ENCODE measurements at regions not wholly inside any gene's neighbourhood (a gene's known extent, or its start where the extent isn't known, plus 50 kb on each side); places are given as distances from the start of the nearest gene placed in this dataset.
"Not testable (repeated sequence)": the region's sequence is repeated elsewhere in the genome, so short reads cannot be mapped to it uniquely, and the experiment has no call there.

DNA sequence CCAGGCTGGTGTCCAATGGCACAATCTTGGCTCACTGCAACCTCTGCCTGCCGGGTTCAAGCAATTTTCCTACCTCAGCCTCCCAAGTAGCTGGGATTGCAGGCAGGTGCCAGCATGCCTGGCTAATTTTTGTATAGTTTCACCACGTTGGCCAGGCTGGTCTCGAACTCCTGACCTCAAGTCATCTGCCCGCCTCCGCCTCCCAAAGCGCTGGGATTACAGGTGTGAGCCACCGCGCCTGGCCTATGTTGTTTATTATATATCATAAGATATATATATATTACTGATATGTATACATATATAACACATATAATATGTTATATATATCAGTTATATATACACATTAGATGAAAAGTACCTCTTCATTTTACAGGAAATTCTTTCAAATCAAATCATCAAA lies 914.7 kb downstream of the FOXD4L5 start:
- not testable (repeated sequence) for H3K36me3 Mint-ChIP-seq (ENCODE audit: unreplicated experiment); H3K27me3 Mint-ChIP-seq (ENCODE audit: unreplicated experiment); H3K4me3 Mint-ChIP-seq (ENCODE audit: unreplicated experiment); H3K9me3 Mint-ChIP-seq (ENCODE audit: unreplicated experiment); DNase-seq; H3K4me1 Mint-ChIP-seq (ENCODE audit: low read depth, unreplicated experiment); H3K27ac Mint-ChIP-seq (ENCODE audit: unreplicated experiment)

- not testable (repeated sequence) for H3K4me1 Mint-ChIP-seq (ENCODE audit: low read depth, unreplicated experiment); H3K9me3 Mint-ChIP-seq (ENCODE audit: unreplicated experiment)
Observed at GRCh38 chr9:64369644-64370043, 915.4 kb downstream of the FOXD4L5 start.

DNA sequence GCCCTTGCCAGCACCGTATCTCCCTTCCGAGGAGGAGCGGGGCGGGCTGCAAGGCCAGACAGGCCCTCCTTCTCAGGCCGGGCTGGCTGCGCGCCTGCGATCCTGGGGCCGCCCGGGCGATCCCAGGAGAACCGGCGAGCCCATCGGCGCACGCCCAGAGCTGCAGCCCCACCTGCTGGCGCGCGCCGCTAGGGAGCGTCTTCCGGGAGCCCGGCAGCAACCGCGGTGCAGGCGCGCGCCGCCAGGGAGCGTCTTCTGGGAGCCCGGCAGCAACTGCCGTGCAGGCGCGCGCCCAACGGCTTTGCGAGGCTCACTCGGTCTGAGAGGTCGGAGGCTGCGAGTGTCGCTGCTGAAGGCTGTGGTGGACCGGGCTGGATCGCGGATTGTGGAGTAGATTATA lies 915.9 kb downstream of the FOXD4L5 start:
- H3K4me1 Mint-ChIP-seq (ENCODE audit: low read depth, unreplicated experiment); H3K27me3 Mint-ChIP-seq (ENCODE audit: unreplicated experiment); H3K27ac Mint-ChIP-seq (ENCODE audit: unreplicated experiment); H3K9me3 Mint-ChIP-seq (ENCODE audit: unreplicated experiment); H3K4me3 Mint-ChIP-seq (ENCODE audit: unreplicated experiment); H3K36me3 Mint-ChIP-seq (ENCODE audit: unreplicated experiment): not testable (repeated sequence)
- peak; percentile 91 for DNase-seq
- TF ChIP-seq CTCF (IDR thresholded peaks at IDR 0.05; ENCODE audit: partially characterized antibody, unreplicated experiment), result peak; percentile 26

More at GRCh38 chr9:64369644-64370043, 915.4 kb downstream of the FOXD4L5 start:
- not testable (repeated sequence) for H3K27ac Mint-ChIP-seq (ENCODE audit: unreplicated experiment); H3K27me3 Mint-ChIP-seq (ENCODE audit: unreplicated experiment); DNase-seq; H3K36me3 Mint-ChIP-seq (ENCODE audit: unreplicated experiment); H3K4me3 Mint-ChIP-seq (ENCODE audit: unreplicated experiment)

GRCh38 chr9:64368644-64368942 lies 916.4 kb downstream of the FOXD4L5 start:
- H3K27ac Mint-ChIP-seq (ENCODE audit: unreplicated experiment); H3K4me1 Mint-ChIP-seq (ENCODE audit: low read depth, unreplicated experiment); H3K36me3 Mint-ChIP-seq (ENCODE audit: unreplicated experiment); H3K9me3 Mint-ChIP-seq (ENCODE audit: unreplicated experiment); H3K27me3 Mint-ChIP-seq (ENCODE audit: unreplicated experiment); DNase-seq: not testable (repeated sequence)
- H3K4me3 Mint-ChIP-seq (ENCODE audit: unreplicated experiment), result peak overlapping the region; percentile 55

GRCh38 chr9:64367826-64368643 lies 917.0 kb downstream of the FOXD4L5 start:
- not testable (repeated sequence) for H3K27ac Mint-ChIP-seq (ENCODE audit: unreplicated experiment); H3K9me3 Mint-ChIP-seq (ENCODE audit: unreplicated experiment); DNase-seq; H3K27me3 Mint-ChIP-seq (ENCODE audit: unreplicated experiment); H3K4me1 Mint-ChIP-seq (ENCODE audit: low read depth, unreplicated experiment); H3K36me3 Mint-ChIP-seq (ENCODE audit: unreplicated experiment)
- H3K4me3 Mint-ChIP-seq (ENCODE audit: unreplicated experiment), result peak overlapping the region; percentile 55
